ENCODE measurements at regions not wholly inside any gene's neighbourhood (a gene's known extent, or its start where the extent isn't known, plus 50 kb on each side); places are given as distances from the start of the nearest gene placed in this dataset.

GRCh38 chr4:84338367-84338766 lies 160.7 kb downstream of the NKX6-1 start:
- no peak for TF ChIP-seq EZH2 (IDR thresholded peaks at IDR 0.05; ENCODE audit: insufficient read depth, poor library complexity, severe bottlenecking)
- no peak for TF ChIP-seq EZH2phosphoT487 (IDR thresholded peaks at IDR 0.05; ENCODE audit: insufficient read depth, low read depth)
